GM19351 (cell line): ENCODE measurements at regions not wholly inside any gene's neighbourhood (a gene's known extent, or its start where the extent isn't known, plus 50 kb on each side); places are given as distances from the start of the nearest gene placed in this dataset.

Experiments
- ATAC-seq: cut with Tn5 transposase; IDR thresholded peaks from one replicate; pipeline ENCODE4 v1.9.1; 2021; ENCODE audit warnings: mild to moderate bottlenecking, moderate library complexity; ENCODE audit not compliant: unreplicated experiment

DNA sequence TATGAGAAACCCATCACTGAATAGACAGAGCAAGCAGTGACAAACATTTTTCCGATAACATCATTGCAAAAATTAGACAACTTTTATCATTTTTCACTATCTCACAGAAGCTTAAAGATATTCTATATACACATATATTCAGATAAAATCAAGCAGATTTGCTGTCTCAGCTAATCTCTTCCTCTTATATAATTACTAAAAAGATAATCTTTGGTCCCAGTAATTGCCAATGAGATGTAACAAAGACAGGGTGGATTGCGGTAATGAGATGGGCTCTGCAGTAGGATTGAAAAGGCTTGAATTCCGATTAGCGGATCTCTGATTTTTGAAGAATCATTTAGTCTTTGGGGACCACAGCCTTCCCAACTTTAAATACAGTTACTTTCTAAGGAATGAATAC is 63.5 kb downstream of the SYT4 start:
- ATAC-seq: no peak

DNA sequence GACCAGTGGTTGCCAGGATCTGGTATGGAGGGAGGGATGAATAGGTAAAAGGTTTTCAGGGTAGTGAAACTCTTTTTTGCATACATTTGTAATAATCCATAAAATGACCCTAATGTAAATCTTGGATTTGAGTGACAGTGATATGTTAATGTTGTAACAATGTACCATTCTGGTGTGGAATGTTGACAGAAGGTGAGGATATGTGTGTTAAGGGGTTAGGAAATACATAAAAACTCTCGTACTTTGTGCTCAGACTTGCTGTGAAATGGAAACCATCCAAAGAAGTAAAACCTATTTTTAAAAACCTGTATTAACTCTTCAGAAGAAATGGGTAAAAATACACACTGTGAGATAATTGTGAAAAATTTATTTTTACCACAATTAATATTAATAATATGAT is 66.2 kb downstream of the SYT4 start:
- ATAC-seq: no peak

DNA sequence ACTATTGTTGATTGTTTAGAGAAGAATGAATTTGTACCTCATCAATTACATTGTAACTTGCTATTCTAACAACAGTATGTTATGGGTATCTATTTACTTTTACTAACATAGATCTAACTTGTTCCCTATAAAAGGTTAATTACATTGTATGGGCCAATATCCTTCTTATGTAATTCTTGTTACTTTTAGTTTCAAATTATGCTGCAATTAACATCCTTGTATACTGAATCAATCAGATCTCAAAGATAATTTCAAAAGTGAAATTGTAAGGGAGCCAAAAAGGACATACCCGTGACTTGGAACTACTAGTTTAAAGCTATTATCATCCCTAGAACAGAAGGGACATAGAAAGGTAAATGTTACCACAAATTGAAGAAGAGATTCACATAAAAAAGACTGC is 79.9 kb upstream of the RIT2 start:
- ATAC-seq: no peak

DNA sequence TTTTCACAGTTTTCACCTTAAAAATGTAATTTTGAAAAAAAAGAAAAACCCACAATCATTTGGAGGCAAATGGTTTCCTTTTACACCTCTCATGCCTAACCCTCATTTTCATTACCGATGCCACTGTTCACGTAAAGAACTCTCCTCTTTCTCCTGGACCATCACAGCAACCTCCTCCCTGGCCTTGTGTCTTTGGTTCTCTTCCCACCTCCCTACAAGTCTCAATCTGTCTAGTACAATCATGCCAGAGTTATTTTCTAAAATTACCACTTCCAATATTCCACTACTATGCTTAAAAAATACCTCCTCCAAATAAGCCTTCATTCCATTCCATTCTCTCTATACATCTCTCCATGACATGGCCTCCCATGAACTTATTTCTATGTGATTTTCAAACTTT is 77.9 kb upstream of the RIT2 start:
- ATAC-seq: no peak

DNA sequence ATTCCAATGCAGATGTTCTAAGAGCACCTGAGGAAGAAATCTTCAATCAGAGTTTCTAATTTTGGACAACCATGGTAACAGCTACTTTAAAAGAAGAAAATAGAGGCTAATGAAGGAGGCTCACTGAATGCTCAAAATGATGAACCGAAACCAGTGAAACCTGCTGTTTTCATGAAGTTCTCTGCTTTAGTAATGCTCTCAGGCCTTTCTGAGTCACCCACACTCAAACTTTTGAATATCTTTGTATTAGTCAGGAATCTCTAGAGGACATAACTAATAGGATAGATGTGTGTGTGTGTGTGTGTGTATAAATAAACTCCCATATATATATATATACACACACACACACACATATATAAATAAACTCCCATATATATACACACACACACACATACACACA is 76.9 kb upstream of the RIT2 start:
- ATAC-seq: peak; percentile 88

DNA sequence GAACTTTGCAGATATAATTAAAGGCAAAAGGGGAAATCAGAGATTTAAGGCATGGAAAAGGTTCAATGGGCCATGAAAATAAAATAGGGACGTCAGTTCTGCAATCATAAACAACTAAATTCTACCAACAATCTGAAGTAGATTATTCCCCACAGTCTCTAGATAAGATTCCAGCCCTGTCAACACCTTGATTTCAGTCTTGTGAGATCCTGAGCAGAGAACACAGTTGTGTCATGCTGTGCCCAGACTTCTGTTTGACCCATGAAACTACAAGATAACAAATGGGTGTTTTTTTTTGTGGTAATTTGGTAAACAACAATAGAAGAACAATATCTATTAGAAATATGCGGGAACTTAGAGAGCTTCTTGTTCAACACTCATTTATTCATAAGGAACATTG is 66.2 kb upstream of the RIT2 start:
- no peak for ATAC-seq

DNA sequence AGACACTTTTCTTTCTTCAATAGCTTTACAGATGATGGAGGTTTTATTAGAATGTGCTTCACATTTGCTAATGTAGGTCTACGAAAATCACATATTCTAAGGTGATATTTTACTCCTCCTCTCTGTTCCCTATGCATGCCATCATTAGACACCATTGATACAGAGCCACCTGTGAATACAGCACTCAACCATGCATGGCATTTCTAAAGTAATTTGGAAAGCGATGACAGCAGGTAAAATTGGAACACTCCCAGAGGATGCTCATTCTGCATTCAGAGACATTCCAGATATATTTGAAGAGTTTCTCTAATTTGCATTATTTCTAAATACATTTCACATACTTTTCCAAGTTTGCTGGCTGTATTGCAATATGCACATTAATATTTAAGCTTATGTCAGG is 65.3 kb upstream of the RIT2 start:
- no peak for ATAC-seq

DNA sequence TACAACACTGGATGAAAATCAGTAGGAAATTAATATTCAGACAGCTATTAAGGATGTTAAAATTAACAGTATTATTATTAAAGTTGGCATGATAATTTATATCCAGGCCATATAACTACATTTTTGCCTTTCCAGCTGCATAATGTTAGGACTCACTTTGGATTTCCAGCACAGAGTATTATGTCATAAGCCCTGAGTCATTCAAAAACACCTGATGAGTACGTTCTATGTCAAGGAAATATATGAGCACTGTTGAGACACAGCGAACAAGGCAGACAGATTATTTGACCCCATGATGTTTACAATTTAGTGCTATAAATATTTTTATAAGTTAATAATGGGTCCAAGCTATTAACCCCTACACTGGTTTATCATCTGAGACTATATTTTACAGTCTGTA is 59.8 kb upstream of the RIT2 start:
- ATAC-seq: no peak

DNA sequence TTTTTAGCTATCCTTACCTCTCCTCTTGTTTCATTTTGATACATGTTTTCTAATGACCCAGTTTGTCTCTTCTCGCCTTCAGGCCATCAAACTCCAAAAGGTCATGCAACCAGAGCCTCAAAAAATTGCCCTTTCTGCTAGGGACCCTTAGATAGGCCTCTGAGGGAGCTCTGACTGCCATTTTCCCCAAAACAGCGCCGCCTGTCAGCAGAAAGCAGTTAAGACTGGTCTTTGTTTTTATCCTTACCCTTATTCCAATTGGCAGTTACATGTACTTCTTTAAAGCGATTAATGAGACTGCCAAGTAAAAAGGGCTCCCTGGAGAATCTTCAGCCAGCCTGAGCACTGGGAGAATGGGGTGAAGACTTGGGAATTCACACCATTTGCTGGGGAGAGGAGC is 55.1 kb upstream of the RIT2 start:
- no peak for ATAC-seq
